Ovary (tissue), 7 donors: ENCODE measurements at regions not wholly inside any gene's neighbourhood (a gene's known extent, or its start where the extent isn't known, plus 50 kb on each side); places are given as distances from the start of the nearest gene placed in this dataset.

Experiments
- DNase-seq, 5 donors: peaks; one replicate each; pipeline ENCODE4 v3.0.0-alpha.2; 2019 to 2020
- H3K27ac ChIP-seq, 2 donors: fragments of 200-600 bp; one replicate each; pipeline versions ENCODE4 v1.5.1 to v1.8.0; 2019 to 2022
- H3K27me3 ChIP-seq: fragments of 200-600 bp; one replicate; pipeline ENCODE4 v1.8.0; 2022
- H3K36me3 ChIP-seq: fragments of 200-600 bp; sonication (generic); one replicate; pipeline ENCODE4 v1.5.1; 2019
- H3K4me1 ChIP-seq: one replicate; pipeline ENCODE4 v1.8.1; 2013; ENCODE audit warnings: mild to moderate bottlenecking, moderate library complexity; ENCODE audit not compliant: insufficient read depth
- H3K4me3 ChIP-seq: fragments of 200-600 bp; sonication (generic); one replicate; pipeline ENCODE4 v1.5.1; 2017
- H3K9me3 ChIP-seq, 2 donors: fragments of 200-600 bp in 1 of 2; sonication (generic) in 1 of 2; one replicate each; pipeline versions ENCODE4 v1.5.1 to v1.8.1; 2013 to 2019; ENCODE audit warnings: mild to moderate bottlenecking in 1 of 2, moderate library complexity in 1 of 2
- EP300 ChIP-seq: sonication (generic); formaldehyde crosslinking; IDR thresholded peaks from one replicate; pipeline ENCODE4 v1.6.1; 2017; ENCODE audit warnings: antibody characterized with exemption
- POLR2A ChIP-seq: fragments of 450-650 bp; IDR thresholded peaks from one replicate; pipeline ENCODE4 v1.6.1; 2017; ENCODE audit warnings: antibody characterized with exemption, mild to moderate bottlenecking, moderate library complexity
- WGBS, 3 donors: extraction: QIAGEN DNeasy Blood & Tissue Kit in 1 of 3; methylation state at CpG; one replicate each; pipeline versions ENCODE4 v1.1.5 to v1.1.7; 2013 to 2017; 5-methylcytosine and 5-hydroxymethylcytosine counted together
- intact Hi-C, 4 donors: fragments of 100-400 bp; cut with DNase I; formaldehyde crosslinking; loops; one replicate each; pipeline versions ENCODE4 v1.11.0 to v1.15.1; 2022 to 2023
- TF ChIP-seq, protein P1 (sequence below), 3 donors: fragments of 450-650 bp in 2 of 3; fragments of 200-600 bp in 1 of 3; IDR thresholded peaks; one replicate each; pipeline versions ENCODE4 v1.5.1 to v1.8.0; 2016 to 2022; ENCODE audit warnings: antibody characterized with exemption in 3 of 3, mild to moderate bottlenecking in 1 of 3
- donor health status: DM: no; HTN: no; CAD: no; lungs with moderate emphysema.
- donor health status: DM: no; HTN: no; CAD: no.
- donor health status: Bipolar disorder and iron deficiency.
- donor health status: DM: no; HTN: no; CAD: no.
- donor health status: DM: yes; HTN: yes; CAD: no.

DNA sequence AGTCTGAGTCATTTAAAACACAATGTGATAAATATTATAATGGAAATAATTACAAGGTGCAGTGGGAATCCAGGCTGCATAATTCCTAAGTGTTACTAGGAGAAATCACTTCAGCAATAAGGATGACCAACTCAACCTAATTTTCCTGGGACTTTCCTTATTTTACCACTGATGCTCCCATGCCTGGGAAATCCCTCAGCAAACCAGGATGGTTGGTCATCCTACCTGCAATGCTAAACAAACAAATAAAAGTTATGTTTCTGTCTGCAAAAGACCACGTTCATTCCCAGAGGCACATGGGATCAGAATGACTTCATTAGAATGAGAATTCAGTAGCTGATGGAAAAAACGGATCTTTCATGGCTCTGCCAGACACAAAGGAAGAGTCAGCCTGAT, 130.8 kb upstream of the RAP1B start:
- Histone ChIP-seq H3K4me3 (no peak overlapping the region), H3K27me3 (no peaks in the 10 kb centered on the region), H3K36me3 (no peaks in the 10 kb centered on the region), H3K27ac (no peak overlapping the region), H3K9me3 (no peaks in the 10 kb centered on the region), H3K4me1 (no peaks in the 10 kb centered on the region)
- WGBS, 3 donors = 65 to 73% (median 69%) methylated on average over 2 of the region's 2 CpGs
- DNase-seq = no peak
- intact Hi-C loops = loop anchor here in 1 of 4 donors (1.0 kb wide), 1 partner anchor 20 kb away; no protein-coding TSS in a partner anchor
- TF ChIP-seq, protein P1, sequence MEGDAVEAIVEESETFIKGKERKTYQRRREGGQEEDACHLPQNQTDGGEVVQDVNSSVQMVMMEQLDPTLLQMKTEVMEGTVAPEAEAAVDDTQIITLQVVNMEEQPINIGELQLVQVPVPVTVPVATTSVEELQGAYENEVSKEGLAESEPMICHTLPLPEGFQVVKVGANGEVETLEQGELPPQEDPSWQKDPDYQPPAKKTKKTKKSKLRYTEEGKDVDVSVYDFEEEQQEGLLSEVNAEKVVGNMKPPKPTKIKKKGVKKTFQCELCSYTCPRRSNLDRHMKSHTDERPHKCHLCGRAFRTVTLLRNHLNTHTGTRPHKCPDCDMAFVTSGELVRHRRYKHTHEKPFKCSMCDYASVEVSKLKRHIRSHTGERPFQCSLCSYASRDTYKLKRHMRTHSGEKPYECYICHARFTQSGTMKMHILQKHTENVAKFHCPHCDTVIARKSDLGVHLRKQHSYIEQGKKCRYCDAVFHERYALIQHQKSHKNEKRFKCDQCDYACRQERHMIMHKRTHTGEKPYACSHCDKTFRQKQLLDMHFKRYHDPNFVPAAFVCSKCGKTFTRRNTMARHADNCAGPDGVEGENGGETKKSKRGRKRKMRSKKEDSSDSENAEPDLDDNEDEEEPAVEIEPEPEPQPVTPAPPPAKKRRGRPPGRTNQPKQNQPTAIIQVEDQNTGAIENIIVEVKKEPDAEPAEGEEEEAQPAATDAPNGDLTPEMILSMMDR (IDR thresholded peaks at IDR 0.05) = no peak
- no peak for TF ChIP-seq POLR2A
- no peak for TF ChIP-seq EP300

DNA sequence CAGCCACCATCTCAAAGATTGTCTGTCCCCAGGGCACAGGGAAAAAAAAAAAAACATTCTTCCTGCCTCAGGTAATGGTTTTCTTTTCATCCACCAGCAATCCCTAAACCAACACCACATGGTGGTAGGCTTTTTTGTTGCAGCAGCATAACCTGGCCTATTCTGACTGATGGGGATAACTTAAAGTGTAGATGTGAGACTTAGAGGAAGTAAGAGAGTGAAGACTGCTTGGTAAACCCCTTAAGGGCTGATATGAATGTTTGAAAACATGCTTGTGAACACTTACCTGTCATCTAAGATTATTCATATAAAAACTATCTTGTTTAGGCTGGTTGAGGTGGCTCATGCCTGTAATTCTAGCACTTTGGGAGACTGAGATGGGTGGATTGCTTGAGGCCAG, 130.2 kb upstream of the RAP1B start:
- Histone ChIP-seq H3K4me1 (no peaks in the 10 kb centered on the region), H3K9me3 (no peaks in the 10 kb centered on the region), H3K36me3 (no peaks in the 10 kb centered on the region), H3K27me3 (no peaks in the 10 kb centered on the region), H3K27ac (no peak overlapping the region), H3K4me3 (no peak overlapping the region)
- no peak for DNase-seq
- TF ChIP-seq EP300 (no peak), POLR2A (no peak)
- TF ChIP-seq, protein P1 (IDR thresholded peaks at IDR 0.05) = no peak
- intact Hi-C loops = no loop called here

DNA sequence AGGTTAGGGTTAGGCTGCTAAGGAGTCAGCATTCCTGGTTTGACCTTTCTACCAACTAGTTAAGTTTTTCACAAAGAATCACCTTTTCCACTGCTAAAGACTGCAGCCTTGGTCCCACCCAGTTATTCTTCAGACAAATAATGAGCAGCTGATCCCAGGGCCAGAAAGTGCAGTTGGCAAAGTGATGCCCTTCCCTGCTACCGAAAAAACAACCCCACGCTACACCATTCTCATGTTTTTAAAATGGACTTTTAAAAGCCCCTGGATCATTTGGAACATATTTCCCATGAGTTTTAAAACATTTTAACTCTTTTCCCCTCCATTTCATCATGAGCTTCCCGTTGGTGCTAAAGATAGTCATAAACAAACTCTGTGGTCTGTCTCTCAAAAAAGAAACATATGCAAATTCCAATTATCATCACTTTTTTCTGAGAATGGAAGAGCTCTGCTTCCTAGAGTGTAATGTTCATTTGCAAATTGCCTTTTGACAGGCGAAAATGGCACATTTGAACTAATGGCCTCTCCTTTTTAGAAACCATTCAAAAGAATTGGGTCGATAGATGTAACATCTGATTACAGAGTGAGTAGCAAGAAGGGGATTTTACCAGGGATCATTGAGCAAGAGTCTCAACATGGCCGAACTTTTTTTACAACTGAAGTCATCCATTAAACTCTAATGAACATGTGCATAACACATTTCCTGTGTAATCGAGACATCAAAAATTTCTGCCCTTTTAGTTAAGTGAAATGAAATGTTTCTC, 129.3 kb upstream of the RAP1B start:
- intact Hi-C loops = no loop called here
- H3K4me3 ChIP-seq = no peak overlapping the region
- no peaks in the 10 kb centered on the region for H3K27me3 ChIP-seq
- no peaks in the 10 kb centered on the region for H3K4me1 ChIP-seq
- H3K9me3 ChIP-seq = no peaks in the 10 kb centered on the region
- H3K36me3 ChIP-seq = no peaks in the 10 kb centered on the region
- DNase-seq = no peak
- no peak overlapping the region for H3K27ac ChIP-seq
- TF ChIP-seq EP300 (no peak), POLR2A (no peak)
- TF ChIP-seq, protein P1 (IDR thresholded peaks at IDR 0.05) = no peak
- WGBS, 3 donors = 65 to 77% (median 67%) methylated on average over 7 of the region's 7 CpGs

DNA sequence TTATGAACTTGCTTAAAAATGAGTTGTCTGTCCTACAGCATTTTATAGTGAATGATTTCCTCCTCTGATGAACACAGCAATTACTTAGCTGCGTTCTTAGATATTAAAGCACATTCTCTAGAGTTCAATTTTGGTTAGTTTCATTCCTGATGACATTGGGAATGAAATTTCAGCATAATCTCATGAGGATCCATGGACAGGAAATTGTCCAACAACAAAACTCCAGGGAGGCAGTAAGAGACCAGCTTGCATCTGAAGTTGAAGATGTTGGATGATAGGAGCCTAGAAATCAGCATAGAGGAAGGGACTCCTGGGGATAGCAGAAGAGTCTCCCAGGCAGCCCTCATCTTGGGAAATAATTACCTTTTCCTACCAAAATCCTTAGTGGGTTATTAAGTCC, 128.7 kb upstream of the RAP1B start:
- H3K27ac ChIP-seq = no peak overlapping the region
- no peaks in the 10 kb centered on the region for H3K4me1 ChIP-seq
- H3K36me3 ChIP-seq = no peaks in the 10 kb centered on the region
- TF ChIP-seq POLR2A = no peak
- no peak for TF ChIP-seq EP300
- TF ChIP-seq, protein P1 (IDR thresholded peaks at IDR 0.05) = no peak
- no peak for DNase-seq
- intact Hi-C loops = no loop called here
- WGBS, 3 donors = 41 to 96% (median 86%) methylated on average over 1 of the region's 1 CpG
- H3K9me3 ChIP-seq = no peaks in the 10 kb centered on the region
- H3K27me3 ChIP-seq = no peaks in the 10 kb centered on the region
- no peak overlapping the region for H3K4me3 ChIP-seq
